Effector memory CD4-positive, alpha-beta T cell (primary cell): ENCODE measurements at regions not wholly inside any gene's neighbourhood (a gene's known extent, or its start where the extent isn't known, plus 50 kb on each side); places are given as distances from the start of the nearest gene placed in this dataset.

Source experiments
- DNase-seq, 3 donors: peaks; one replicate each; pipeline ENCODE4 v3.0.0-alpha.2; 2020
- H3K27ac ChIP-seq: 2 replicates; pipeline ENCODE4 v1.7.0; 2013; ENCODE audit warnings: mild to moderate bottlenecking, low read length, moderate library complexity; ENCODE audit not compliant: insufficient read depth, poor library complexity, severe bottlenecking
- H3K27me3 ChIP-seq: replicated peaks from 2 replicates; pipeline ENCODE4 v1.7.0; 2013; ENCODE audit warnings: mild to moderate bottlenecking, low read length; ENCODE audit not compliant: insufficient read depth, control insufficient read depth, poor library complexity, severe bottlenecking
- H3K36me3 ChIP-seq: 2 replicates; pipeline ENCODE4 v1.7.0; 2013; ENCODE audit warnings: mild to moderate bottlenecking, low read length, moderate library complexity; ENCODE audit not compliant: control insufficient read depth, insufficient read depth
- H3K4me1 ChIP-seq: 2 replicates; pipeline ENCODE4 v1.7.0; 2013; ENCODE audit warnings: low read length, mild to moderate bottlenecking; ENCODE audit not compliant: control insufficient read depth, insufficient read depth, poor library complexity, severe bottlenecking
- H3K4me3 ChIP-seq: 2 replicates; pipeline ENCODE4 v1.7.0; 2013; ENCODE audit warnings: low read length, low read depth, mild to moderate bottlenecking; ENCODE audit not compliant: insufficient read depth, poor library complexity, severe bottlenecking
- H3K9me3 ChIP-seq: 2 replicates; pipeline ENCODE4 v1.7.0; 2013; ENCODE audit warnings: mild to moderate bottlenecking, low read length, moderate library complexity; ENCODE audit not compliant: control insufficient read depth

DNA sequence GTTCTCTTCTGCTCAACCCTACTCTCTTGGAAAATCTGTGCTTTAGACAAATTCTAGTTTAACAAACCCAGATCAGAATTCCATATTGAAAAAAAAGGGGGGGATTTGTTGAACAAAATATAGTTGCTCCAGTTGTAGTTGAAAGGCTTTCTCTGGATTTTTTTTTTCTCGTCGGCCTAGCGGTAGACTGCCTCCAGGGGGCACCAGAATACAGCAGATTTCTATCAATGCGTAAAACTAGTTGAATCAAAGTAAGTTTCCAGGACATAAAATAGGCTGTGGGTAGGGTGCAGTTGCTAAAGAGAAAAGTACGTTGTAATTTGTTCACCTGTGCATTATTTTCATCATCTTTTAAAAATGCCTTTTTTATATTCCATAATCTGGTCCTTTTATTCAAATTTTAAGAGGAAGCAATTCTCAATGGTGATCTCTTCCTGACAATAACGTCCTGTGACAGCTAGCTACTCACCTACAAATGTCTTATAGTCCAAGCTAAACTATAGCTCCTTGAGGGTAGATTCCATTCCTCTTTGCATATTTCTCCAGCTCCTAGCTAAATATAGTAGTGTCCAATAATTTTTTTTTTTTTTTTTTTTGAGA, 105.4 kb downstream of the PERP start:
- H3K4me3 ChIP-seq, result no peak overlapping the region
- H3K27ac ChIP-seq, result no peak overlapping the region
- H3K36me3 ChIP-seq, result no peaks in the 10 kb centered on the region
- no peaks in the 10 kb centered on the region for H3K9me3 ChIP-seq
- DNase-seq, result peak; percentile 26 to 42 (median 32)
- H3K4me1 ChIP-seq, result no peaks in the 10 kb centered on the region
- H3K27me3 ChIP-seq, result no peaks in the 10 kb centered on the region

DNA sequence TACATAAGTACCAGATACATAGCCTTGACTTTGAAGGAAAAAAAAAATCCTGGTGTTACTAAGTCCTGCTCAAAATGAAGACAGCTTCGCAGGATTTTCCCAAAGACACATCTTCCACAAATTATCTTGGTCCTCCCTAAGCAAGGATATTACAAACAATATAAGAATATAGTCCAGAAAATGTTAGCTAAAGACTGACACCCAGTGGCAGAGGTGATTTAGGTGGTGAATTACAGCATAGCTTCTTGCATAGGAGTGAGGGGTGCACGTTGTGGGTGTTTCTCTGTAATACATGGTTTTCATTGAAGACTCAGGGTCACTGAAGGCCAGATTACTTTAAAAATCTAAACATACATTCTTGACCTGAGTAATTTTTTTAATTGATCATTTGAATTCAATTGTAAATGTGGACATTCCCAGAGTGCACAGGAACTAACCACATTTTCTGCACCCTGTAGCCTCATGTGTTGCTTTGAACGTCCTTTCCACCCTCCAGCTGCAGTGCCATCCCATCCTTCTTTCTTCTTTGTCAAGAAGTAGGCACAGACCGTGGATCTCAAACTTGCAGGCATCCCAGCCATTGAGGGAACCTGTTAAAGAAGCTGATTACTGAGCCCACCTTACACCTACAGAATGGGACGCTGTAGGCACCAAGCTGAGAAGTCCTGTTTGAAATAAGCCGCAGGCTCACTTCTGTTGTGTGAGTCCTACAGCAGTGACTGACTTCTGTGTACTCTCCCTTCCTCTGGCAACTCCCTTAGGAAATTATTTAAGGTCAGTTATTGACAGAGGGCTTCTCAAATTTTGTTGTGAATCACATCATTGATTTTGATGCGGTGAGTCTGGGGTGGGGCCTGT, 102.6 kb downstream of the PERP start:
- Histone ChIP-seq H3K4me3 (no peak overlapping the region), H3K27ac (no peak overlapping the region), H3K27me3 (no peaks in the 10 kb centered on the region), H3K4me1 (no peaks in the 10 kb centered on the region), H3K36me3 (no peaks in the 10 kb centered on the region), H3K9me3 (no peaks in the 10 kb centered on the region)
- DNase-seq, result no peak

- H3K4me1 ChIP-seq, result no peaks in the 10 kb centered on the region
- H3K36me3 ChIP-seq, result no peaks in the 10 kb centered on the region
- no peak for DNase-seq
- H3K9me3 ChIP-seq, result no peaks in the 10 kb centered on the region
- no peak overlapping the region for H3K4me3 ChIP-seq
- no peak overlapping the region for H3K27ac ChIP-seq
- no peaks in the 10 kb centered on the region for H3K27me3 ChIP-seq
Measured at GRCh38 chr6:138005846-138006245, 101.4 kb downstream of the PERP start.

- Histone ChIP-seq H3K9me3 (no peaks in the 10 kb centered on the region), H3K27ac (no peak overlapping the region), H3K4me3 (no peak overlapping the region), H3K4me1 (no peaks in the 10 kb centered on the region), H3K27me3 (no peaks in the 10 kb centered on the region), H3K36me3 (no peaks in the 10 kb centered on the region)
- no peak for DNase-seq
Measured at GRCh38 chr6:138007014-138007472, 100.2 kb downstream of the PERP start.

DNA sequence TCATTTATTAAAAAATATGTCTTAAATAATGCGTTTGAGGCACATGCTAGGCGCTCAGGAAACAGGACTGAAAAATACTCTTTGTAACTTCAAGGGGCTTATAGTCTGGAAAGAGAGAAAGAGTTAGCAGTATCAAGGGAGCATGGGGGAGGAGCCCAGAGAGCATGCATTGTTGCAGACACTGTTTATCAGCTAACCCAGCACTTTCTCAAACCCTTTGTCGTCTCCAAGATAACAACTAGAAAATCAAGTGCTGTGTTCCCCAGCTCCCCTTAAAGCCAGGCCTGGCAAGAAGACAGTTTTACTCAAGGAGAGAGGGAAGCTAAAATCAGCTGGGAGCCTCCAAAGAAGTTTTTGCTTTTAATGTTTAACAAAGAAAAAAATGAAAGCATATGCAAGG, 98.4 kb downstream of the PERP start:
- DNase-seq, result no peak
- Histone ChIP-seq H3K27me3 (no peaks in the 10 kb centered on the region), H3K4me1 (no peaks in the 10 kb centered on the region), H3K36me3 (no peaks in the 10 kb centered on the region), H3K9me3 (no peaks in the 10 kb centered on the region), H3K27ac (no peak overlapping the region), H3K4me3 (no peak overlapping the region)

DNA sequence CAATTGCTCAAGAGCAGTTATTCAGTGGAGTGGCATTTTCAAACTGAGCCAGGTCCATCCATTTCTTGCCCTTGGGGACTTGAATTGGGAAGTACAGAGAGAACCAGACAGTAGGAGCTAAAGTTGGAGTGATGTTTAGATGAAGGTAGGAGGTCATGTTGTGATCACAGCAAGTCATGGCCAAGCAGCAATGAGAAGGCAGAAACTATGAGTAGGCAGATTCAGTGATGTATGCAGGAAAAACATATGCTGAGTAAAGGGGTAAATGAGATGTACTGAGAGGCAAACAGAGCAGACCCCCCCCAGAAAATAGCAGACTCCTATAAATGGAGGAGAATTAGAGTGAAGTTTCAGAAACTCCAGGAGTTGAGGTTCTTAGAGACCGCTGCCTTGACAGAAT, 95.8 kb downstream of the PERP start:
- Histone ChIP-seq H3K4me3 (no peak overlapping the region), H3K27me3 (no peaks in the 10 kb centered on the region), H3K27ac (no peak overlapping the region), H3K9me3 (no peaks in the 10 kb centered on the region), H3K36me3 (no peaks in the 10 kb centered on the region), H3K4me1 (no peaks in the 10 kb centered on the region)
- DNase-seq, result no peak

DNA sequence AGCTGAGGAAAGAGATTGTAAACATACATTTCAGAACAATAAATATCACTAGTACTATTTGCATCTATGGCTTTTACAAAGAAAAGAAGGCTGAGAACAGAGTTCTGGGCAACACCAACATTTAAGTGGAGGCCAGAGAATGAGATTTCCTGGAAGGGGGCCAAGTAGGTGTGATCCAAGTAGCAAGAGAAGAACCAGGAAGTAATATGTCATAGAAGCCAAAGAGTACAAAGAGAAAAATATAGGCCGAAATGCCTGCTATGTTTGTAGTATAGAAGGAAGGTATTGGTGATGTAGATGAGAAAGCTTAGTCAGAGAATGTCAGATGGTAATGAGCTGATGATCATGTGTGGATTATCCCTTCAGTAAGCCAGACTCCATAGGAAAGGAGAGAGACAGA, 94.5 kb downstream of the PERP start:
- Histone ChIP-seq H3K27me3 (no peaks in the 10 kb centered on the region), H3K27ac (no peak overlapping the region), H3K4me3 (no peak overlapping the region), H3K36me3 (no peaks in the 10 kb centered on the region), H3K9me3 (no peaks in the 10 kb centered on the region), H3K4me1 (no peaks in the 10 kb centered on the region)
- no peak for DNase-seq

- Histone ChIP-seq H3K27me3 (no peaks in the 10 kb centered on the region), H3K4me3 (no peak overlapping the region), H3K4me1 (no peaks in the 10 kb centered on the region), H3K27ac (no peak overlapping the region), H3K9me3 (no peaks in the 10 kb centered on the region), H3K36me3 (no peaks in the 10 kb centered on the region)
- no peak for DNase-seq
Measured at GRCh38 chr6:138013959-138014358, 93.3 kb downstream of the PERP start.

DNA sequence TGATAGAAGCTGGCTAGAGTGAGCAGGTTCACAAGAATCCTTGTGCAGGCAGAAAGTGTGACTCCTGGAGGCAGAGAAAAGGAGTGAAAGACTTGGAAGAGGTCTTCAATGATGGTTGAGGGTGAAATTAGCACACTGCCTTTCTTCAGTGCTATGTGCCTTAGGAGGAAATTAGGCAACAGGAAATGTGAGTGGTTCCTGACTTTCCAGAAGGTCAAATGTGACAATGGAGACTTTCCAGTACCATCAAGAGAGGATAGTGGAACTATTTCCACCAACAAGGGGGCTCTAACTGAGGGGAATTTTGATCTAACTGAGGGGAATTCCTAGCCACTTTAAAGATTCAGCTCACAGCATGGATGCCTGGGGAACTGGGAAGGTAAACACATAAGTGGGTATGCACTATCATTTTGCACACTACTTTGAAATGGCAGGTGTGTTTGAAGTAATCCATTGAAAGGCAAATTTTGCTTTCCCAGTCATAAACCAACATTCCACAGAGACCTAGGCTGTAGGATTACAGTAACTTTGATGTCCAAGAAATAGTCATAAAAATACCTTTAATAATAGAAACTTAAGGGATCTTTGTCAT, 90.0 kb downstream of the PERP start:
- H3K27me3 ChIP-seq, result no peaks in the 10 kb centered on the region
- H3K27ac ChIP-seq, result no peak overlapping the region
- no peak overlapping the region for H3K4me3 ChIP-seq
- H3K4me1 ChIP-seq, result no peaks in the 10 kb centered on the region
- H3K9me3 ChIP-seq, result no peaks in the 10 kb centered on the region
- DNase-seq, result no peak
- H3K36me3 ChIP-seq, result no peaks in the 10 kb centered on the region

DNA sequence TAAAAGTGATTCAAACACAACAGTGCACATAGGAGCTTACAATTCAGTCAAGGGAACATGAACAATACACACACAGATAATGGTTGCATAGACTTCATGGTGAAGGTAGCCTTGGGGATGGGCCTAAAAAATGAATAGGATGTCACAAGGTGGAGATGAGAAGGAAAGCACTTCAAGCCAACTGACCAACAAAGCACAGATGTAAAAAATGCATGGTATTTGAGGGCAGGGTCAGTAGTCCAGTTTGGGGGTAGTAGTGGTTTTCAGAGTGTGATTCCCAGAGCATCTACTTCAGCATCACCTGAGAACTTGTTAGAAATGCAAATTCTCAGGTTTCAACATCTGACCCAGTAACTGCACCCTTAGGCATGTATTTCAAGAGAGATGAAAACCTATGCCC, 88.9 kb downstream of the PERP start:
- H3K9me3 ChIP-seq, result no peaks in the 10 kb centered on the region
- no peaks in the 10 kb centered on the region for H3K4me1 ChIP-seq
- DNase-seq, result no peak
- no peak overlapping the region for H3K27ac ChIP-seq
- no peaks in the 10 kb centered on the region for H3K27me3 ChIP-seq
- H3K4me3 ChIP-seq, result no peak overlapping the region
- no peaks in the 10 kb centered on the region for H3K36me3 ChIP-seq
